Heart left ventricle (tissue), 16 donors: ENCODE measurements at regions not wholly inside any gene's neighbourhood (a gene's known extent, or its start where the extent isn't known, plus 50 kb on each side); places are given as distances from the start of the nearest gene placed in this dataset.

Experiments
- ATAC-seq, 4 donors: fragments of 200-7000 bp; cut with Tn5 transposase; one replicate each; pipeline ENCODE4 v1.9.1; 2020 to 2022; ENCODE audit warnings: moderate library complexity in 4 of 4, mild to moderate bottlenecking in 3 of 4, moderate number of reproducible peaks in 1 of 4
- DNase-seq, 5 donors: peaks; one replicate each; pipeline ENCODE4 v3.0.0-alpha.2; 2020
- H3K27ac ChIP-seq, 12 donors: fragments of 200-600 bp; sonication (generic) in 4 of 12; one replicate each; pipeline versions ENCODE4 v1.5.0 to v1.8.0; 2016 to 2022; ENCODE audit warnings: mild to moderate bottlenecking in 2 of 12
- H3K27me3 ChIP-seq, 9 donors: fragments of 200-600 bp; sonication (generic) in 2 of 9; one replicate each; pipeline versions ENCODE4 v1.5.1 to v1.8.0; 2016 to 2022; ENCODE audit warnings: mild to moderate bottlenecking in 3 of 9
- H3K36me3 ChIP-seq, 9 donors: fragments of 200-600 bp; sonication (generic) in 2 of 9; one replicate each; pipeline versions ENCODE4 v1.5.0 to v1.8.0; 2018 to 2022; ENCODE audit warnings: mild to moderate bottlenecking in 2 of 9
- H3K4me1 ChIP-seq, 12 donors: fragments of 200-600 bp; sonication (generic) in 4 of 12; one replicate each; pipeline versions ENCODE4 v1.5.0 to v1.8.0; 2016 to 2022; ENCODE audit warnings: mild to moderate bottlenecking in 3 of 12
- H3K4me3 ChIP-seq, 12 donors: fragments of 200-600 bp; sonication (generic) in 4 of 12; one replicate each; pipeline versions ENCODE4 v1.5.0 to v1.8.0; 2017 to 2022; ENCODE audit warnings: mild to moderate bottlenecking in 9 of 12, moderate library complexity in 4 of 12
- H3K9me3 ChIP-seq, 12 donors: fragments of 200-600 bp; sonication (generic) in 4 of 12; one replicate each; pipeline versions ENCODE4 v1.5.0 to v1.8.0; 2016 to 2022; ENCODE audit warnings: mild to moderate bottlenecking in 1 of 12
- CTCF ChIP-seq, 12 donors: fragments of 200-600 bp; sonication (generic) in 4 of 12; IDR thresholded peaks; one replicate each; pipeline versions ENCODE4 v1.5.0 to v1.8.0; 2018 to 2022; ENCODE audit warnings: antibody characterized with exemption in 12 of 12, mild to moderate bottlenecking in 5 of 12
- POLR2A ChIP-seq, 2 donors: fragments of 450-650 bp; IDR thresholded peaks; one replicate each; pipeline ENCODE4 v1.6.1; 2017; ENCODE audit warnings: antibody characterized with exemption in 2 of 2, mild to moderate bottlenecking in 2 of 2, moderate library complexity in 2 of 2
- WGBS, 4 donors: extraction: QIAGEN DNeasy Blood & Tissue Kit in 2 of 4; methylation state at CpG; one replicate each; pipeline versions ENCODE4 v1.1.5 to v1.1.7; 2013 to 2018; 5-methylcytosine and 5-hydroxymethylcytosine counted together
- intact Hi-C, 10 donors: fragments of 100-400 bp; cut with DNase I; formaldehyde crosslinking; loops; one replicate each; pipeline versions ENCODE4 v1.11.1 to v1.14.2; 2022
- donor health status: ischemic (EF 13 %, LVEDD 7.1; RV severe dilation, severe dysfunction).
- donor health status: healthy with polysubstance abuse.
- donor health status: DM: no; HTN: yes; CAD: no.
- donor health status: DM: no; HTN: no; CAD: no.
- donor health status: ischemic (EF 25% LVEDD 6.9; RV normal size, moderate dysfunction).
- donor health status: ischemic (EF 25% LVEDD 5.7; RV mildly dilated, moderate dysfunction).
- donor health status: healthy.
- donor health status: DM: yes; HTN: yes; CAD: no.
- donor health status: ischemic (EF 35%, LVEDD 5.7; RV mildly dilated, moderate dysfunction).
- donor health status: nonischemic (EF 11% LVEDD 7.7; RV severe dilation, severe dysfunction).
- donor health status: DM: yes; HTN: yes; CAD: no.
- donor health status: PGD.
- donor health status: ischemic (EF 29% LVEDD 5.4; RV normal size, mild dysfunction).
- donor health status: nonischemic (EF 23%, LVEDD 6.1; RV moderate dilation, normal function).

- no peak for TF ChIP-seq POLR2A (IDR thresholded peaks at IDR 0.05)
- TF ChIP-seq CTCF (IDR thresholded peaks at IDR 0.05) = no peak
- 70 to 87% (median 73%) methylated on average over 1 of the region's 1 CpG for WGBS, 4 donors
- Histone ChIP-seq H3K36me3 (no peaks in the 10 kb centered on the region), H3K27ac (no peak overlapping the region), H3K27me3 (no peaks in the 10 kb centered on the region), H3K4me1 (no peaks in the 10 kb centered on the region), H3K9me3 (peaks cover 0 to 19% (median 0%) of the 10 kb centered on the region in 12 donors), H3K4me3 (no peak overlapping the region)
- intact Hi-C loops = no loop called here
- ATAC-seq (no peak), DNase-seq (peak in 1 of 5 donors; percentile 30)
Measured at GRCh38 chr12:22755629-22756028, 130.7 kb downstream of the ETNK1 start.

DNA sequence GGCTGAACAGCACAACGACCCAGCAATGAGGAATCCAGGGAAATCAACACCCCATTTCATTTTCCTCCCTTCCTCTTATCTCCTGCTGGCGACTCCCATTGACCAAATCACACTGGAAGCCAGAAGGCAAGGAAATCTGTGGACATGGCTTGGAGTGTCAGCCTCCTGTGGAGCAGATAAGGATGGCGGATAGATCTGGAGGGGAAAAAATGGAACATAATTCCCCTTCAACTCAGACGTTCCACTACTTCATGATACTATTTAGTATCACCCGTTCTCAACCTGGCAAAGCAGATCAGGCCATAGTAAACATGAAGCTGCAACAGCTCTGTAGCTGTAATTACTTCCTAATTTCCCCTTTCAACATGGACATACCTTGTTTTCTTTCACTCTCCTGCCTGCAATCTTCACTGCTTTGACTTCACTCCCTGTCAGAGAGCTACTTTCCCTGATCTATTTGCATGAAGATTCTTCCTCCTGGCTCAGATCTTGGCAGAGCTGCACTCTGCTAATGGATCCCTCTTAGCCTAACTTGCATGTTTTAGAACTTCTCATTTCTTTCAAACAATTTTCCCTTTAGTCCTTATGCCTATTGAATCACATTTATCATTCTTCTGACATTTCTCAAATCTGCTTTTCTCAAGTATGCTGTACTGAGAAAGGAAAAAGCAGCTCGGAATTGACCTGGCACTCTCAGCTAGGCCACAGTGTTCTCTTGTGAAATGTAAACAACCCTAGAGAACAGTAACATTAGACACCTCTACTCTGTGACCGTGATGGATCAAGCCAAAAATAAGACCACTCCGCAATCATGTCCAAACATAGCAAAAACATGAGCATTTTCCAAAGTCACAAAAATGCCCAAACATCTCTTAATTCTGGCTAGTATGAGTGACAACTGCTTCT lies 135.1 kb downstream of the ETNK1 start:
- 38 to 49% (median 42%) methylated on average over 8 of the region's 8 CpGs for WGBS, 4 donors
- intact Hi-C loops = no loop called here
- peak overlapping the region in 2 of 12 donors; percentile 35 to 66 for H3K27ac ChIP-seq
- no peak for TF ChIP-seq CTCF (IDR thresholded peaks at IDR 0.05)
- TF ChIP-seq POLR2A (IDR thresholded peaks at IDR 0.05) = no peak
- H3K4me3 ChIP-seq = no peak overlapping the region
- no peak for DNase-seq
- no peak for ATAC-seq
- no peaks in the 10 kb centered on the region for H3K36me3 ChIP-seq
- H3K27me3 ChIP-seq = no peaks in the 10 kb centered on the region
- H3K9me3 ChIP-seq = peaks cover 0 to 17% (median 0%) of the 10 kb centered on the region in 12 donors
- no peaks in the 10 kb centered on the region for H3K4me1 ChIP-seq

- intact Hi-C loops = no loop called here
- H3K4me1 ChIP-seq = no peaks in the 10 kb centered on the region
- DNase-seq = no peak
- no peak for ATAC-seq
- no peaks in the 10 kb centered on the region for H3K9me3 ChIP-seq
- H3K36me3 ChIP-seq = no peaks in the 10 kb centered on the region
- TF ChIP-seq CTCF (IDR thresholded peaks at IDR 0.05) (no peak), POLR2A (IDR thresholded peaks at IDR 0.05) (no peak)
- no peaks in the 10 kb centered on the region for H3K27me3 ChIP-seq
- no peak overlapping the region for H3K27ac ChIP-seq
- no peak overlapping the region for H3K4me3 ChIP-seq
- 73 to 79% (median 77%) methylated on average over 15 of the region's 15 CpGs for WGBS, 4 donors
Measured at GRCh38 chr12:22765421-22766130, 140.6 kb downstream of the ETNK1 start.

GRCh38 chr12:22766911-22767420 lies 142.0 kb downstream of the ETNK1 start:
- H3K36me3 ChIP-seq = no peaks in the 10 kb centered on the region
- WGBS, 4 donors = 68 to 83% (median 77%) methylated on average over 7 of the region's 7 CpGs
- DNase-seq = no peak
- no peak overlapping the region for H3K27ac ChIP-seq
- intact Hi-C loops = no loop called here
- H3K4me1 ChIP-seq = no peaks in the 10 kb centered on the region
- H3K27me3 ChIP-seq = no peaks in the 10 kb centered on the region
- TF ChIP-seq POLR2A (IDR thresholded peaks at IDR 0.05) = no peak
- no peak for ATAC-seq
- H3K4me3 ChIP-seq = no peak overlapping the region
- H3K9me3 ChIP-seq = no peaks in the 10 kb centered on the region
